Sciatic nerve (tissue), 2 donors: ENCODE measurements at regions not wholly inside any gene's neighbourhood (a gene's known extent, or its start where the extent isn't known, plus 50 kb on each side); places are given as distances from the start of the nearest gene placed in this dataset.
A peak's percentile ranks its signal among the peaks of the same experiment; 100 is the strongest.

ENCODE experiments used
- ATAC-seq: fragments of 200-7000 bp; cut with Tn5 transposase; one replicate; pipeline ENCODE4 v1.9.1; 2020; ENCODE audit warnings: mild to moderate bottlenecking, moderate library complexity
- DNase-seq: peaks from one replicate; pipeline ENCODE4 v3.0.0-alpha.2; 2020; ENCODE audit warnings: low spot score
- intact Hi-C: fragments of 100-400 bp; cut with DNase I; formaldehyde crosslinking; loops from one replicate; pipeline ENCODE4 v1.14.2; 2022
- donor health status: DM: no; HTN: no; CAD: no.
- donor health status: DM: no; HTN: no; CAD: no.

- DNase-seq: no peak
- ATAC-seq: no peak
- intact Hi-C loops: no loop called here
These were observed 224.1 kb downstream of the MTX2 start for GRCh38 chr2:176493226-176493825.

GRCh38 chr2:176493909-176494308, 224.7 kb downstream of the MTX2 start:
- no peak for ATAC-seq
- intact Hi-C loops: no loop called here

GRCh38 chr2:176494949-176495353, 225.7 kb downstream of the MTX2 start:
- intact Hi-C loops: no loop called here
- DNase-seq (peak; percentile 63), ATAC-seq (peak; percentile 47)

More at GRCh38 chr2:176493909-176494308, 224.7 kb downstream of the MTX2 start:
- DNase-seq: no peak

GRCh38 chr2:176495826-176496225, 226.6 kb downstream of the MTX2 start:
- intact Hi-C loops: no loop called here
- DNase-seq (no peak), ATAC-seq (no peak)

GRCh38 chr2:176496761-176497160, 227.5 kb downstream of the MTX2 start:
- no peak for DNase-seq
- no peak for ATAC-seq
- intact Hi-C loops: no loop called here

- DNase-seq (no peak), ATAC-seq (peak; percentile 64)
- intact Hi-C loops: no loop called here
These were observed 231.7 kb downstream of the MTX2 start for GRCh38 chr2:176500901-176501300.

- intact Hi-C loops: no loop called here
- no peak for ATAC-seq
- no peak for DNase-seq
These were observed 232.4 kb downstream of the MTX2 start for GRCh38 chr2:176501617-176502016.

GRCh38 chr2:176502619-176503018, 233.4 kb downstream of the MTX2 start:
- intact Hi-C loops: no loop called here
- DNase-seq: no peak
- no peak for ATAC-seq

GRCh38 chr2:176503776-176504175, 234.5 kb downstream of the MTX2 start:
- DNase-seq: no peak
- ATAC-seq: no peak
- intact Hi-C loops: no loop called here

- peak; percentile 19 for ATAC-seq
- intact Hi-C loops: no loop called here
- DNase-seq: no peak
These were observed 235.2 kb downstream of the MTX2 start for GRCh38 chr2:176504440-176504839.

GRCh38 chr2:176507786-176508185, 238.5 kb downstream of the MTX2 start:
- ATAC-seq (peak; percentile 83), DNase-seq (no peak)
- intact Hi-C loops: no loop called here

- no peak for ATAC-seq
- intact Hi-C loops: no loop called here
- no peak for DNase-seq
These were observed 239.1 kb downstream of the MTX2 start for GRCh38 chr2:176508374-176508773.

- DNase-seq (no peak), ATAC-seq (no peak)
- intact Hi-C loops: no loop called here
These were observed 239.9 kb downstream of the MTX2 start for GRCh38 chr2:176508984-176509740.

GRCh38 chr2:176514276-176514675, 245.0 kb downstream of the MTX2 start:
- DNase-seq (no peak), ATAC-seq (no peak)
- intact Hi-C loops: no loop called here

GRCh38 chr2:176514805-176515500, 245.7 kb downstream of the MTX2 start:
- ATAC-seq (no peak), DNase-seq (no peak)
- intact Hi-C loops: no loop called here

- intact Hi-C loops: no loop called here
- ATAC-seq: no peak
- DNase-seq: no peak
These were observed 246.9 kb downstream of the MTX2 start for GRCh38 chr2:176516051-176516602.

GRCh38 chr2:176518823-176519222, 249.6 kb downstream of the MTX2 start:
- intact Hi-C loops: no loop called here
- DNase-seq (no peak), ATAC-seq (peak; percentile 62)

- intact Hi-C loops: no loop called here
- DNase-seq (no peak), ATAC-seq (no peak)
These were observed 252.8 kb downstream of the MTX2 start for GRCh38 chr2:176521878-176522670.

GRCh38 chr2:176525086-176525485, 255.8 kb downstream of the MTX2 start:
- ATAC-seq (no peak), DNase-seq (no peak)
- intact Hi-C loops: no loop called here
